ENCODE measurements at regions not wholly inside any gene's neighbourhood (a gene's known extent, or its start where the extent isn't known, plus 50 kb on each side); places are given as distances from the start of the nearest gene placed in this dataset.

DNA sequence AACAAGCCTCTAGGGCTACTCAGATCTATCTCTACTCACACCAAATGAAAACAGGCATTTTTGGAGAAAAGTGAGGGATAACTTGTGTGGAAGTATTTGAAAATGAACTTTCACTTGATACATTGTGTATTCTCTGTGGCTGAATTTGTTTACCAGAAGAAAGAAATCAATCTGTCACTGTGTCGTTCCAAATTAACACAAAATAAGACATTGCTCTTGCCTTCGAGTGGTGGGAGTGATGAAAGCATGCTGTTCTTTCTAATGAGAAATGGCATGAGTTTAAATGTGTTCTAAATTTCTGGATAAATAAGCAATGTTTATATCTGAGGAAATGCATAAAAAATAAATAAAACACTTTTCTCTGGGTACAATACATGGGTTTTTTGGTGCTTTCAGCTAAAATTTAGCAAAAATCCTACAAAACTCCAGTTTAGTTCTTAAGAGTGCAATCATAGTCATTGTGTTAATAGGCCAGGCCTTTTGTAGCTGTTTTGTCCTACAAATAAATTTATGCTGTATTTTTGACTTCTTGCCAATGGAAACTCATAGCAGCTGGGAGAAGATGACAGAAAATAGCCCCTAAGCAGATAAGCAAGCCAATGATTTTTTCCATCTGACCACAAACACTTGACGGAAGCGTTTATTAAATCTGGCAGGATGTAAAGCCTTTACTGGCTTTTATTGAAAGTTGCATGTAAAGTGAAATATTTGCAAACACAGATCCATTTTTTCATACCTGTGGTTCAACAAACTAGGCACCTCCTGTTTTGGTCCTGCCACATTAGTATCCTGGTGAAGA lies 1064.1 kb upstream of the GHITM start:
- no peaks in the 10 kb centered on the region for H4K20me1 ChIP-seq (ENCODE audit: insufficient read depth, low read length)
- no peak overlapping the region for H3K4me3 ChIP-seq (ENCODE audit: low read length)
- no peak overlapping the region for H2AFZ ChIP-seq (ENCODE audit: low read length)
- H3K27me3 ChIP-seq (replicated peaks; ENCODE audit: insufficient read depth, low read length): no peaks in the 10 kb centered on the region
- H3K36me3 ChIP-seq (replicated peaks; ENCODE audit: insufficient read depth, low read length): no peaks in the 10 kb centered on the region
- H3K9ac ChIP-seq (ENCODE audit: low read length): no peak overlapping the region
- H3K79me2 ChIP-seq (ENCODE audit: low read length): no peaks in the 10 kb centered on the region
- H3K9me2 ChIP-seq (replicated peaks; ENCODE audit: insufficient read depth, low read length): no peaks in the 10 kb centered on the region
- DNase-seq: no peak
- H3K9me3 ChIP-seq (replicated peaks; ENCODE audit: insufficient read depth, low read length): no peaks in the 10 kb centered on the region
- H3K4me1 ChIP-seq (ENCODE audit: low read length): no peaks in the 10 kb centered on the region
- no peak overlapping the region for H3K27ac ChIP-seq (ENCODE audit: low read length)
- H3K4me2 ChIP-seq (ENCODE audit: low read depth, low read length): no peak overlapping the region
- H3F3A ChIP-seq (ENCODE audit: insufficient read depth, low read length): no peaks in the 10 kb centered on the region
- no peak for TF ChIP-seq EZH2 (optimal IDR thresholded peaks at IDR 0.05; ENCODE audit: low read depth, low read length)
- TF ChIP-seq, protein P1, sequence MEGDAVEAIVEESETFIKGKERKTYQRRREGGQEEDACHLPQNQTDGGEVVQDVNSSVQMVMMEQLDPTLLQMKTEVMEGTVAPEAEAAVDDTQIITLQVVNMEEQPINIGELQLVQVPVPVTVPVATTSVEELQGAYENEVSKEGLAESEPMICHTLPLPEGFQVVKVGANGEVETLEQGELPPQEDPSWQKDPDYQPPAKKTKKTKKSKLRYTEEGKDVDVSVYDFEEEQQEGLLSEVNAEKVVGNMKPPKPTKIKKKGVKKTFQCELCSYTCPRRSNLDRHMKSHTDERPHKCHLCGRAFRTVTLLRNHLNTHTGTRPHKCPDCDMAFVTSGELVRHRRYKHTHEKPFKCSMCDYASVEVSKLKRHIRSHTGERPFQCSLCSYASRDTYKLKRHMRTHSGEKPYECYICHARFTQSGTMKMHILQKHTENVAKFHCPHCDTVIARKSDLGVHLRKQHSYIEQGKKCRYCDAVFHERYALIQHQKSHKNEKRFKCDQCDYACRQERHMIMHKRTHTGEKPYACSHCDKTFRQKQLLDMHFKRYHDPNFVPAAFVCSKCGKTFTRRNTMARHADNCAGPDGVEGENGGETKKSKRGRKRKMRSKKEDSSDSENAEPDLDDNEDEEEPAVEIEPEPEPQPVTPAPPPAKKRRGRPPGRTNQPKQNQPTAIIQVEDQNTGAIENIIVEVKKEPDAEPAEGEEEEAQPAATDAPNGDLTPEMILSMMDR (IDR thresholded peaks at IDR 0.05; ENCODE audit: low read length): no peak
- TF ChIP-seq EZH2phosphoT487 (IDR thresholded peaks at IDR 0.05; ENCODE audit: low read length): no peak

DNA sequence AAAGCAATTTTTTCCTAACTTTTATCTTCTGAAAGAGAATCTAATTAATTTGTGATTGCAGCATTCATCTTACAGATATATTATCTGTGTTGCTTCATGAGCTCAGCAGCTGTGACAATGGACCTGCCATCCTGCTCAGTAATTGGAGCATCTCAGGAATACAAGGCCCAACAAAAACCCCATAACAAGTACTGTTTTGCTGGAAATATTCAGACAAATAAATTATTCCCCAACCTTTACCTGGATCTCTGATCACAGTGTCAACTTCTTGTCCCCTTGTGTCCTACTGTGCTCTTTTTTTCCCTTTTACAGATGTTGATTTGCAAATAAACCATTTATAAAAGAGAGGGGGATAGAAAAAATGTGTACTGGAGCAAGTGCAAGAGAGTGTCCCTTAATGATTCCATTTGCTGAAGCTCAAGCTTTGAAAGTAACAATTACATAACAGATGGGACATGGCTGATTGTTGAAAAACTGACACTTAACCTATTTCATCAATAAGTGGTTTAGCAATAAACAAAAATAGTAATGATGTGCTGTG lies 1063.4 kb upstream of the GHITM start:
- no peak overlapping the region for H3K27ac ChIP-seq (ENCODE audit: low read length)
- H3K36me3 ChIP-seq (replicated peaks; ENCODE audit: insufficient read depth, low read length): no peaks in the 10 kb centered on the region
- H3K27me3 ChIP-seq (replicated peaks; ENCODE audit: insufficient read depth, low read length): no peaks in the 10 kb centered on the region
- TF ChIP-seq, protein P1 (IDR thresholded peaks at IDR 0.05; ENCODE audit: low read length): no peak
- TF ChIP-seq EZH2 (optimal IDR thresholded peaks at IDR 0.05; ENCODE audit: low read depth, low read length) (no peak), EZH2phosphoT487 (IDR thresholded peaks at IDR 0.05; ENCODE audit: low read length) (no peak)
- no peaks in the 10 kb centered on the region for H3F3A ChIP-seq (ENCODE audit: insufficient read depth, low read length)
- H3K9me3 ChIP-seq (replicated peaks; ENCODE audit: insufficient read depth, low read length): no peaks in the 10 kb centered on the region
- H2AFZ ChIP-seq (ENCODE audit: low read length): no peak overlapping the region
- no peaks in the 10 kb centered on the region for H3K9me2 ChIP-seq (replicated peaks; ENCODE audit: insufficient read depth, low read length)
- no peaks in the 10 kb centered on the region for H3K79me2 ChIP-seq (ENCODE audit: low read length)
- DNase-seq: no peak
- H4K20me1 ChIP-seq (ENCODE audit: insufficient read depth, low read length): no peaks in the 10 kb centered on the region
- no peak overlapping the region for H3K4me3 ChIP-seq (ENCODE audit: low read length)
- H3K9ac ChIP-seq (ENCODE audit: low read length): no peak overlapping the region
- H3K4me2 ChIP-seq (ENCODE audit: low read depth, low read length): no peak overlapping the region
- no peaks in the 10 kb centered on the region for H3K4me1 ChIP-seq (ENCODE audit: low read length)

DNA sequence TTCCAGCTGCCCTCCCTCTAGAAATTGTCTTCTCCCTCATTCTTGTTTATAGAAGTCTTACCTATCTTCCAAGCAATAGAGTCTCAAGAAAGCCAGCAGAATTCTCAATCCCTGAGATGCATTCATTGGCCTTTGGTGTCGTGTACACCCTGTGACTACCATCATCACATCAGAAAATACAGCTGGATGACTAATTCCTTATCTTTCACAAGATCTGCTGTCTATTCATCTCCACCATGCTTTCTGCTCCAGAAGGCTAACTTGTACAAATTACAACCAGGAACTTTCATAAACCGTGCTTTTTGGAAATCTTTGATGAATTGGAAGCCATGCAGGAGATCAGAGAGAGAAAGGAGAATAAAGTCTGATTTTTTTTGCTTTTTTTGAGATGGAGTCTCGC lies 1062.9 kb upstream of the GHITM start:
- Histone ChIP-seq H3K4me2 (ENCODE audit: low read depth, low read length) (no peak overlapping the region), H3F3A (ENCODE audit: insufficient read depth, low read length) (no peaks in the 10 kb centered on the region), H3K4me3 (ENCODE audit: low read length) (no peak overlapping the region), H3K9me2 (replicated peaks; ENCODE audit: insufficient read depth, low read length) (no peaks in the 10 kb centered on the region), H3K9me3 (replicated peaks; ENCODE audit: insufficient read depth, low read length) (no peaks in the 10 kb centered on the region), H2AFZ (ENCODE audit: low read length) (no peak overlapping the region), H4K20me1 (ENCODE audit: insufficient read depth, low read length) (no peaks in the 10 kb centered on the region), H3K27me3 (replicated peaks; ENCODE audit: insufficient read depth, low read length) (no peaks in the 10 kb centered on the region), H3K36me3 (replicated peaks; ENCODE audit: insufficient read depth, low read length) (no peaks in the 10 kb centered on the region), H3K27ac (ENCODE audit: low read length) (no peak overlapping the region), H3K79me2 (ENCODE audit: low read length) (no peaks in the 10 kb centered on the region), H3K4me1 (ENCODE audit: low read length) (no peaks in the 10 kb centered on the region), H3K9ac (ENCODE audit: low read length) (no peak overlapping the region)
- no peak for DNase-seq
- TF ChIP-seq EZH2phosphoT487 (IDR thresholded peaks at IDR 0.05; ENCODE audit: low read length): no peak
- TF ChIP-seq EZH2 (optimal IDR thresholded peaks at IDR 0.05; ENCODE audit: low read depth, low read length): no peak
- TF ChIP-seq, protein P1 (IDR thresholded peaks at IDR 0.05; ENCODE audit: low read length): no peak

Data from MM.1S (cell line).